GM19193 (cell line): ENCODE measurements at regions not wholly inside any gene's neighbourhood (a gene's known extent, or its start where the extent isn't known, plus 50 kb on each side); places are given as distances from the start of the nearest gene placed in this dataset.

Experiments
- POLR2A ChIP-seq: IDR thresholded peaks from 4 replicates; pipeline ENCODE4 v1.6.1; 2011; ENCODE audit not compliant: insufficient read depth, insufficient read length; ENCODE audit errors: extremely low read depth

GRCh38 chr2:30374380-30374779, 72.7 kb upstream of the LCLAT1 start:
- TF ChIP-seq POLR2A: no peak

- no peak for TF ChIP-seq POLR2A
Observed at GRCh38 chr2:30375915-30376314, 71.1 kb upstream of the LCLAT1 start.

- no peak for TF ChIP-seq POLR2A
Observed at GRCh38 chr2:30379481-30379880, 67.6 kb upstream of the LCLAT1 start.

GRCh38 chr2:30380824-30381223, 66.2 kb upstream of the LCLAT1 start:
- TF ChIP-seq POLR2A: no peak

- no peak for TF ChIP-seq POLR2A
Observed at GRCh38 chr2:30382162-30382783, 64.8 kb upstream of the LCLAT1 start.

GRCh38 chr2:30382995-30383394, 64.1 kb upstream of the LCLAT1 start:
- TF ChIP-seq POLR2A: no peak

GRCh38 chr2:30385327-30385726, 61.7 kb upstream of the LCLAT1 start:
- TF ChIP-seq POLR2A: no peak

- no peak for TF ChIP-seq POLR2A
Observed at GRCh38 chr2:30392097-30392496, 54.9 kb upstream of the LCLAT1 start.

GRCh38 chr2:30393510-30393909, 53.5 kb upstream of the LCLAT1 start:
- TF ChIP-seq POLR2A: no peak

- TF ChIP-seq POLR2A: no peak
Observed at GRCh38 chr2:30394096-30394495, 53.0 kb upstream of the LCLAT1 start.

GRCh38 chr2:30396436-30397232, 50.4 kb upstream of the LCLAT1 start:
- TF ChIP-seq POLR2A: no peak
